NCI-H446 treated with DMSO at 0.1 percent for 48 hours (cell line): ENCODE measurements at regions not wholly inside any gene's neighbourhood (a gene's known extent, or its start where the extent isn't known, plus 50 kb on each side); places are given as distances from the start of the nearest gene placed in this dataset.

Experiments
- DNase-seq: peaks from one replicate; lab custom pipeline; 2025; lab: John Stamatoyannopoulos, UW

GRCh38 chr18:40760251-40760650, 1194.8 kb upstream of the PIK3C3 start:
- DNase-seq: no peak

- no peak for DNase-seq
These were observed 1200.6 kb upstream of the PIK3C3 start for GRCh38 chr18:40754477-40754876.

GRCh38 chr18:40752316-40752715, 1202.7 kb upstream of the PIK3C3 start:
- no peak for DNase-seq

GRCh38 chr18:40751186-40751585, 1203.8 kb upstream of the PIK3C3 start:
- DNase-seq: no peak

GRCh38 chr18:40739029-40739428, 1216.0 kb upstream of the PIK3C3 start:
- no peak for DNase-seq

GRCh38 chr18:40738321-40738880, 1216.6 kb upstream of the PIK3C3 start:
- no peak for DNase-seq

GRCh38 chr18:40708726-40709125, 1246.3 kb upstream of the PIK3C3 start:
- DNase-seq: no peak

GRCh38 chr18:40707797-40708196, 1247.2 kb upstream of the PIK3C3 start:
- no peak for DNase-seq

GRCh38 chr18:40698129-40698528, 1256.9 kb upstream of the PIK3C3 start:
- no peak for DNase-seq

GRCh38 chr18:40695526-40695925, 1259.5 kb upstream of the PIK3C3 start:
- DNase-seq: no peak

- no peak for DNase-seq
These were observed 1262.2 kb upstream of the PIK3C3 start for GRCh38 chr18:40692871-40693270.

- DNase-seq: no peak
These were observed 1265.0 kb upstream of the PIK3C3 start for GRCh38 chr18:40690062-40690461.

- no peak for DNase-seq
These were observed 1267.6 kb upstream of the PIK3C3 start for GRCh38 chr18:40687399-40687798.

GRCh38 chr18:40686836-40687235, 1268.2 kb upstream of the PIK3C3 start:
- no peak for DNase-seq

GRCh38 chr18:40685219-40685618, 1269.8 kb upstream of the PIK3C3 start:
- DNase-seq: no peak

- DNase-seq: no peak
These were observed 1276.7 kb upstream of the PIK3C3 start for GRCh38 chr18:40678318-40678717.

GRCh38 chr18:40676668-40677067, 1278.4 kb upstream of the PIK3C3 start:
- DNase-seq: no peak

- peak; percentile 53 for DNase-seq
These were observed 1281.9 kb upstream of the PIK3C3 start for GRCh38 chr18:40673150-40673549.

- no peak for DNase-seq
These were observed 1282.4 kb upstream of the PIK3C3 start for GRCh38 chr18:40672590-40672989.

GRCh38 chr18:40670668-40671375, 1284.2 kb upstream of the PIK3C3 start:
- peak; percentile 95 for DNase-seq

GRCh38 chr18:40662898-40663437, 1292.1 kb upstream of the PIK3C3 start:
- no peak for DNase-seq

GRCh38 chr18:40653682-40654081, 1301.4 kb upstream of the PIK3C3 start:
- DNase-seq: peak; percentile 41

- no peak for DNase-seq
These were observed 1302.7 kb upstream of the PIK3C3 start for GRCh38 chr18:40652321-40652720.

- no peak for DNase-seq
These were observed 1303.9 kb upstream of the PIK3C3 start for GRCh38 chr18:40651163-40651562.
